ENCODE measurements at regions not wholly inside any gene's neighbourhood (a gene's known extent, or its start where the extent isn't known, plus 50 kb on each side); places are given as distances from the start of the nearest gene placed in this dataset.

DNA sequence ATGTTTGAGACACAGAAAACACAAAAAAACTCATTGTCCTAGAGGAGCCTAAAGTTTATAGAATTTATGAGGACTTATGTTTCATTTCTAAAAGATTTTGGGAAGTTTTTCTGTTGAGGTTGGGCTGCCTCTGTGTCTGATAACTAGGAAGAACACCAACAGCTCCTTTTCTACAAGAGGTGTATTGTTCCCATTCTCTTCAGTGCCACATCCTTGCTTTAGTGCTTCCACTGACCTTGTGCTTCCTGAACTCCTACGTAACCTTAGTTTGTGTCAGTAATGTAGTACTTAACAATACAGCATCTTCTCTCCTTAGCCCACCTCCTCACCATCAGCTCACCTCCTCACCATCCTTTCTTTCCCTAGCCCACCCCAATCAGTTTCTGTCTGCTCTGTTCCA is 117.3 kb upstream of the TNC start:
- Histone ChIP-seq H4K20me1 (ENCODE audit: control insufficient read depth, insufficient read depth, insufficient read length) (no peaks in the 10 kb centered on the region), H2AFZ (ENCODE audit: low read length) (no peak overlapping the region), H4K5ac (ENCODE audit: insufficient read length, low read depth, low read length) (no peak overlapping the region), H4K8ac (replicated peaks; ENCODE audit: insufficient read length, low read depth, low read length) (no peak overlapping the region), H3K56ac (ENCODE audit: insufficient read length, low read depth, low read length) (no peak overlapping the region), H3K23ac (ENCODE audit: insufficient read length, low read depth, low read length) (no peak overlapping the region), H3K27me3 (ENCODE audit: insufficient read depth, low read length) (no peaks in the 10 kb centered on the region), H2BK20ac (ENCODE audit: low read depth, low read length, poor library complexity, severe bottlenecking) (no peak overlapping the region), H3K9ac (ENCODE audit: extremely low read depth, insufficient read length, low read length) (no peak overlapping the region), H2BK120ac (ENCODE audit: low read depth, low read length, poor library complexity, severe bottlenecking) (no peak overlapping the region), H3K18ac (ENCODE audit: insufficient read length, low read depth, low read length) (no peak overlapping the region), H3K27ac (ENCODE audit: insufficient read length, low read depth, low read length) (no peak overlapping the region), H3K4ac (ENCODE audit: low read depth, low read length) (no peak overlapping the region), H3K79me1 (ENCODE audit: insufficient read depth, low read depth, low read length, poor library complexity, severe bottlenecking) (no peaks in the 10 kb centered on the region), H2BK12ac (ENCODE audit: insufficient read length, low read depth, low read length) (no peak overlapping the region), H3K9me3 (ENCODE audit: control insufficient read depth, low read depth, low read length) (no peaks in the 10 kb centered on the region), H2BK5ac (ENCODE audit: insufficient read length, low read length) (no peak overlapping the region), H4K91ac (ENCODE audit: insufficient read length, low read depth, low read length) (no peak overlapping the region), H3K4me2 (ENCODE audit: insufficient read depth, insufficient read length, low read length) (no peak overlapping the region), H2AK5ac (ENCODE audit: insufficient read length, low read length) (no peak overlapping the region), H3K4me1 (ENCODE audit: insufficient read depth, low read length) (no peaks in the 10 kb centered on the region), H3K79me2 (ENCODE audit: insufficient read depth, low read length) (no peaks in the 10 kb centered on the region), H3T11ph (ENCODE audit: low read length) (no peak overlapping the region), H3K14ac (ENCODE audit: insufficient read depth, low read length) (no peak overlapping the region), H3K23me2 (ENCODE audit: insufficient read length, low read depth, low read length, poor library complexity, severe bottlenecking) (no peaks in the 10 kb centered on the region), H2BK15ac (ENCODE audit: low read depth, low read length) (no peak overlapping the region)
- WGBS (ENCODE audit: extremely low coverage, insufficient read length, low lambda C conversion rate), result no CpG with 5 or more reads among the region's 1 CpG
- Mint-ChIP-seq H3K27me3 (ENCODE audit: low read depth) (peaks cover 5% of the 10 kb centered on the region; the same call in 1 of the 2 replicates), H3K27ac (no peak overlapping the region), H3K9me3 (no peaks in the 10 kb centered on the region), H3K36me3 (ENCODE audit: insufficient read depth in 1 of 3, low read depth in 3 of 3) (no peaks in the 10 kb centered on the region), H3K4me3 (no peak overlapping the region), H3K4me1 (0 out of 4 replicates have a peak, but pooled peaks cover 0 to 2% of the 10 kb centered on the region in 2 experiments)
- DNase-seq, result no peak
- TF ChIP-seq, protein P1, sequence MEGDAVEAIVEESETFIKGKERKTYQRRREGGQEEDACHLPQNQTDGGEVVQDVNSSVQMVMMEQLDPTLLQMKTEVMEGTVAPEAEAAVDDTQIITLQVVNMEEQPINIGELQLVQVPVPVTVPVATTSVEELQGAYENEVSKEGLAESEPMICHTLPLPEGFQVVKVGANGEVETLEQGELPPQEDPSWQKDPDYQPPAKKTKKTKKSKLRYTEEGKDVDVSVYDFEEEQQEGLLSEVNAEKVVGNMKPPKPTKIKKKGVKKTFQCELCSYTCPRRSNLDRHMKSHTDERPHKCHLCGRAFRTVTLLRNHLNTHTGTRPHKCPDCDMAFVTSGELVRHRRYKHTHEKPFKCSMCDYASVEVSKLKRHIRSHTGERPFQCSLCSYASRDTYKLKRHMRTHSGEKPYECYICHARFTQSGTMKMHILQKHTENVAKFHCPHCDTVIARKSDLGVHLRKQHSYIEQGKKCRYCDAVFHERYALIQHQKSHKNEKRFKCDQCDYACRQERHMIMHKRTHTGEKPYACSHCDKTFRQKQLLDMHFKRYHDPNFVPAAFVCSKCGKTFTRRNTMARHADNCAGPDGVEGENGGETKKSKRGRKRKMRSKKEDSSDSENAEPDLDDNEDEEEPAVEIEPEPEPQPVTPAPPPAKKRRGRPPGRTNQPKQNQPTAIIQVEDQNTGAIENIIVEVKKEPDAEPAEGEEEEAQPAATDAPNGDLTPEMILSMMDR (conservative IDR thresholded peaks at IDR 0.05), result no peak
